ENCODE measurements at regions not wholly inside any gene's neighbourhood (a gene's known extent, or its start where the extent isn't known, plus 50 kb on each side); places are given as distances from the start of the nearest gene placed in this dataset.
"Not testable (repeated sequence)": the region's sequence is repeated elsewhere in the genome, so short reads cannot be mapped to it uniquely, and the experiment has no call there.

DNA sequence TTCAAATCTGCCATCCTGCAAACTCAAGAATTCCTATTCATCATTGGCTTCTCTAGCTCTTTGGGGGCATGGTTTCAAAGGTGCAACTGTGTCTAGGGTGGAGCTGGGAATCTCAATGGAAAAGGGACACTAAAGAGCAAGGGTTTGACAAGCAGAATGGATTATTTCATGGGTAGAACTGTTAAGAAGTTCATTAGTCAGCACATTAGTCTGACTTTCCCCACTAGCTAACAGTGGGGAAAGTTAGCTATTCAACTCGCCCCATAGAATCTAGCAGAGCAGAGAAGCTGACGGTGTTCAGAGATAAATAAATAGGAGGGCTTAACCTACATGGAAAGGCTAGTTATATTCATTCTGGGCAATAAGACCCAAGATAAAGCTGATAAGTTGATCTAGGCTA is 153.9 kb downstream of the EMP1 start:
- DNase-seq (ENCODE audit: low read depth): no peak
- H3K4me3 ChIP-seq (ENCODE audit: low read depth, low read length): no peak overlapping the region

GRCh38 chr12:13348464-13348863 is 151.9 kb downstream of the EMP1 start:
- no peak for DNase-seq (ENCODE audit: low read depth)
- no peak overlapping the region for H3K4me3 ChIP-seq (ENCODE audit: low read depth, low read length)

- DNase-seq (ENCODE audit: low read depth): peak; percentile 93
- H3K4me3 ChIP-seq (ENCODE audit: low read depth, low read length): no peak overlapping the region
Observed at GRCh38 chr12:13347241-13348043, 150.9 kb downstream of the EMP1 start.

- DNase-seq (ENCODE audit: low read depth): no peak
- H3K4me3 ChIP-seq (ENCODE audit: low read depth, low read length): no peak overlapping the region
Observed at GRCh38 chr12:13345722-13346121, 149.2 kb downstream of the EMP1 start.

DNA sequence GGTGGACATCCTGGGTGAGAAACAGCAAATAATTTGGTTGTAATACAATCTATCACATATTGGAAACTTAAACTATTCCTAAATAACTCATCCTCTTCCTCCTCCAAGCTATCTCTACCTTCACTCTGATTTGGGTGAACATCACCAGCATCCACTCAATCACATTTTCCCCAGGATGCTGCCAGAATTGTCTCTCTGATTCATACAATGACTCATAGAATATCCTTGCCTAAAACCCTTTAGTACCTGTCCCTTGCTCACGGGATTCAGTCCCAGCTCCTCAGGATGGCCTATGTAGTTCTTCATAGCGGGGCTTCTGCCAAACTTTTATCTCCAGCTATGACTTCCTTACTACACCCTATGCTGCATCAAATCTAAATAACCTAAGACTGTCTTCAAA is 146.8 kb downstream of the EMP1 start:
- H3K4me3 ChIP-seq (ENCODE audit: low read depth, low read length): no peak overlapping the region
- peak; percentile 18 for DNase-seq (ENCODE audit: low read depth)

GRCh38 chr12:13342971-13343370 is 146.4 kb downstream of the EMP1 start:
- H3K4me3 ChIP-seq (ENCODE audit: low read depth, low read length): no peak overlapping the region
- peak; percentile 46 for DNase-seq (ENCODE audit: low read depth)

- peak; percentile 62 for DNase-seq (ENCODE audit: low read depth)
Observed at GRCh38 chr12:13340149-13340548, 143.6 kb downstream of the EMP1 start.

DNA sequence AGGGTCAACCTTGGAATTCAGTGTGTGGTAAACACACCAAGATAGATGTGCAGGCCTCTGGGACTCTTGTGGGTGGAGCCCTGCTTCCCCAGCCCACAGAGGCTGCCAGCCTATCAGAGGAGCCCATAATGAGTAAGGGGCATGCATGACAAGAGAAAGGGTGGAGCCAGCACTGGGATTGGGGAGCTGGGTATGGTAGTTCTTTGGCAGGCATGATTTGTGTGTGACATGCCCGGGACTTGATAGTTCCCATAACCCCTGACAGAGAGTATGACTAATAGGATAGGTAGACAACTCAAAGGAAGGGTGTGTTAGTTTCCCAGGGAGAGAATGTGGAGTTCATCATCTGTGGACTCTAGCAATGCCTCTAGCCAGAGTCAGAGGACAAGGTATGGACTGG is 143.0 kb downstream of the EMP1 start:
- peak; percentile 67 for DNase-seq (ENCODE audit: low read depth)
- H3K4me3 ChIP-seq (ENCODE audit: low read depth, low read length): no peak overlapping the region

More at GRCh38 chr12:13340149-13340548, 143.6 kb downstream of the EMP1 start:
- no peak overlapping the region for H3K4me3 ChIP-seq (ENCODE audit: low read depth, low read length)

GRCh38 chr12:13339091-13339490 is 142.6 kb downstream of the EMP1 start:
- DNase-seq (ENCODE audit: low read depth): no peak
- H3K4me3 ChIP-seq (ENCODE audit: low read depth, low read length): no peak overlapping the region

- no peak for DNase-seq (ENCODE audit: low read depth)
Observed at GRCh38 chr12:13337791-13338190, 141.3 kb downstream of the EMP1 start.

GRCh38 chr12:13336216-13336615 is 139.7 kb downstream of the EMP1 start:
- no peak for DNase-seq (ENCODE audit: low read depth)
- no peak overlapping the region for H3K4me3 ChIP-seq (ENCODE audit: low read depth, low read length)

More at GRCh38 chr12:13337791-13338190, 141.3 kb downstream of the EMP1 start:
- H3K4me3 ChIP-seq (ENCODE audit: low read depth, low read length): no peak overlapping the region

- no peak for DNase-seq (ENCODE audit: low read depth)
- no peak overlapping the region for H3K4me3 ChIP-seq (ENCODE audit: low read depth, low read length)
Observed at GRCh38 chr12:13328535-13328934, 132.0 kb downstream of the EMP1 start.

DNA sequence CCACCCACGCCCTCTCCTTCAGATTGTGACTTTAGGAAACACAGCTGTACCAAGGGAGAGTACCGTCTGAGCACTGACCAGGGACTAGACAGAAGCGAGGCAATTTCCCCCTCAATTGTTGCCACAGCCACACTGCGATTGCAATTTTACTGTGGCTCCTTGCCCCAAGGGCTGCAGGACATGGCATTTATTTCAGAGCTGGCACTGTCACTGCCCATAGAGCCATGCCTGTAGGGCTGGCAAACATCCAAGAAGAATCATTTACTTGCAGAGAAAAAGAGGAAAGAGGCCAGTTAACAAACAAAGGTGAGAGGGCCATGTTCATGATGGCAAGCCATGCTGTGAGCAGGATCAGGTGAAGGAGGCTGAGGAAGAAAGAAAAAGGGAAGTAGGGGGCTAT is 129.6 kb downstream of the EMP1 start:
- DNase-seq (ENCODE audit: low read depth): no peak
- H3K4me3 ChIP-seq (ENCODE audit: low read depth, low read length): no peak overlapping the region

DNA sequence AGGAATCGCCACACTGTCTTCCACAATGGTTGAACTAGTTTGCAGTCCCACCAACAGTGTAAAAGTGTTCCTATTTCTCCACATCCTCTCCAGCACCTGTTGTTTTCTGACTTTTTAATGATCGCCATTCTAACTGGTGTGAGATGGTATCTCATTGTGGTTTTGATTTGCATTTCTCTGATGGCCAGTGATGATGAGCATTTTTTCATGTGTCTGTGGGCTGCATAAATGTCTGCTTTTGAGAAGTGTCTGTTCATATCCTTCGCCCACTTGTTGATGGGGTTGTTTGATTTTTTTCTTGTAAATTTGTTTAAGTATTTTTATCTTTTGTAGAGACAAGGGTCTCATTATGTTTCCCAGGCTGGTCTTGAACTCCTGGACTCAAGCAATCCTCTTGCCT is 128.5 kb downstream of the EMP1 start:
- not testable (repeated sequence) for H3K4me3 ChIP-seq (ENCODE audit: low read depth, low read length); DNase-seq (ENCODE audit: low read depth)

DNA sequence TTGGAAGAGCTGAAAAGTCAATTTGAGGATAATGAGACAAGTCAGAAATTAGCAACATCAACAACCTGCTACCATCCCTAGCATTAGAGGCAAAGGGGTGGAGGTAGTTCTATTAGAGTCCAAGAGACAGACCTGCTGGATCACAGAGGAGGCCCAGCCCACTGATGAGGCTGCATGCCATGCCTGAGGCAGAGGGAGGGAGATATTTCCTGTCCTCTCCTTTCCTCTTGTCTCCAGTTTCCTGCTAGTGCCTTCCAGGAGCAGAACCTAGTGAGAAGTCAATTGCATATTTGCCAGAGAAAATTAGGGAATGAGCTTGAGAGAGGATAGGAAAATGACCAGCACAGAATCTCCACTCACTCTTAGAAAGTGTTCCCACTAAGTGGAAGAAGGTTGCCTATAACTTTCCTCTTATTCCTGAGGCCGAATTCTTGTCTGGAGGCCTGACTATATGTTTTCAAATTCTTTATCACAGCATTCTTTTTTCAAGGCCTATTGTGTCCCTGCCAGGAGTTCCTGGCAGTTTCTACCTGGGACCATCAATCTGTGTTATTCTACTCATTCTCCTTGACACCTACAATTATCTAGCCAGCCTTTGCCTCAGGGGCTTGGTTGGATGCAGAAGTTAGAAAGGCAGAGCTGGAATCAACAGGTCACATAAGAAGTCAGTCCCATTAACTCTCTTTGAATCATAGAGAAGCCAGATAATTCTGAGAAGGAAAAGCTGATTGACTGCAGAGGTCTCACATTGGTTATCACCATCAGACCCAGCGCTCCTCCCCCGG is 121.9 kb downstream of the EMP1 start:
- DNase-seq (ENCODE audit: low read depth): no peak
- no peak overlapping the region for H3K4me3 ChIP-seq (ENCODE audit: low read depth, low read length)

DNA sequence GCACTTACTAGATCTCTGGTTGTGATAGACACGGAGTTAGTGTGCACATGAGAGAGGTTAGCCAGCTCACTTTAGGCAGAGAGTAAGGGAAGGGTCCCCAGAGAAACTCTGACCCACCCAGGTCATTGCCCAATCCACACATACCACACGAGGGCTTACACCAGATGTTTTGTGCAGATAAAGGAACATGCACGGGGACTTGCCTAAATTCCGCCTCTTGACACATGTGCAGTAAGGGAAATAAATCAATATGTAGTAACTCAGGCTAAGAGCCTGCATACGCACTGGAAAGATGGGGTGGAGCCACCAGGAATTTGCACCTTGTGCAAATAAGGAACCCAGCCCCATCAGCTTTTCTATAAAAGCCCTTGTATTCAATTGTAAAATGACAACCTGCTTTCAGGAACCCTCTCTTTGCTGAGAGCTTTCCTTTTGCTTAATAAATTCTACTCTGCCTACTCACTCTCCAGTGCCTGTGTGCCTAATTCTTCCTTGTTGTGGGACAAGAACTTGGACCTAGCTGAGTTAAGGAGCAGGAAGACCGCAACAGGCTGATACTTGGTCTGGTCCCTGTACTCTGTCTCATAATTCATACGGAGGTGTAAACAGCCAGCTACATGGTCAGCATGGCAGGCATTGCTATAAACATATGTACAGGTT is 120.2 kb downstream of the EMP1 start:
- DNase-seq (ENCODE audit: low read depth): no peak

DNA sequence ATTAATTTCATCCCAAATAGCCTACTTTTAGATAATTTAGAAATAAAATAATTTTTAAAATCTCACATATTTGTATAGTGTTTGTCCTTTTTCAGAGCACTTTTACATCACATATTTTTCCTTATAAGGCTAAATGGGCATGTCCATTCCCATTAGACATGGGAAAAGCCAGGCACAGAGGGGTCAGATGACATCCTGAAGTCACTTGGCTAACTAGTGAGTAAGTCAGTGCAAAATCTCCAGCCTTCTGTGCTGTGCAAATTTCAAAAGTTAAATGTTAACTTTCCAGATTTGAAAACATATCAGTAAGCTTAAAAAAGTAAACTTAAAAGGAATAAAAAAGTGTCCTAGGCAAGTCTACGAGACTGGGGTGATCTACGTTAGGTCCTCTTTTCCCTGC is 117.4 kb downstream of the EMP1 start:
- H3K4me3 ChIP-seq (ENCODE audit: low read depth, low read length): no peak overlapping the region
- no peak for DNase-seq (ENCODE audit: low read depth)

More for the DNA sequence above, 120.2 kb downstream of the EMP1 start:
- no peak overlapping the region for H3K4me3 ChIP-seq (ENCODE audit: low read depth, low read length)

- no peak overlapping the region for H3K4me3 ChIP-seq (ENCODE audit: low read depth, low read length)
- DNase-seq (ENCODE audit: low read depth): no peak
Observed at GRCh38 chr12:13311551-13311950, 115.0 kb downstream of the EMP1 start.

DNA sequence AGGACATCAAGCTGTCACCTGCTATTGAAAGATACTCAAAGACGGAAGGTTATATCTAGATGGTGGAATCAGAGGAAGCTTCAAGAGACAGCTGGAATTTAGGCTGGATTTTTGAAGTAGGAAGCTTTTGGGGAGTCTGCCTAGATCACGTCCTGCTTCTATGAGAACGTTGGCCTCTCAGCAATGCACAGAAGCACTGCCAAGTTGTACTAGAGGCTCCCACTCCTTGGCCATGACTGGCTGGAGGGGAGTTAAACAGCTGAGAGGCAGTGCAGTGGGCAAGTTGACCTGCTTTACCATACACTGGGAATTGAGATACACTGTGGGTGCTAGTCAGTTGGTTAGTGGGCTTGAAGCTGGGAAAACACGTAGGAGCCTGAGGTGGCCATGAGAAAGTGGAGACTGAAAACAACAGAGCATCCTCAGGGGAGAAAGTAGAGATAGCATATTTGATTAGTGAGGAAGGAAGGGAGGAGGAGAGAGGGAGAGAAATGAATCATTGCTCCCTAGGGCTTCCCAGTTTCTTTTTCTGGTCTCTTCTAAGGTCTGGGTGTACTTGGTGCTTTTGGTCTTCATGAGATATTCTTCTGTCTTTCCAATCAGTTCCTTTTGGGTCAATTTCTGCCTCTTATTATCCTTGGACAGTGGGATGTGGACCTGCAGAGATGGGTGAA is 110.8 kb downstream of the EMP1 start:
- no peak for DNase-seq (ENCODE audit: low read depth)
- no peak overlapping the region for H3K4me3 ChIP-seq (ENCODE audit: low read depth, low read length)

DNA sequence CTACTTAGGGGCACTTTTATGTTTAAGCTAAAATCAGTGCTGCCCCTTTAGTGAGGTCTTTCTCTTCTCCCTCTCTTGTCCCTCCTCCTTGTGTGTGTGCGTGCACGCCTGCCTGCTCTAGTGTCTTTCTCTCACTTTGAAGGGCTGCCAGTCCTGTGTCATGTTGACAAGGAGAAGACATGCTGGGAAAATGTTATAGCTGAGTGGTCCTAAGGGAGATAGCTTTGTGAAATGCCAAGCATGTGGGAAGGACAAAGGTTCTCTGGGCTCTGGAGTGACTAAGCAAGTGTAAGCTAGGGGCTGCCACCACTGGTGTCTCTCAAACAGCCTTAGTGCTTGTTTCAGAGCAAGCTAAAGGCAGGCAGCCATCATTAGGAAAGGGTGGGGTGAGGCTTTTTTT is 108.4 kb downstream of the EMP1 start:
- no peak for DNase-seq (ENCODE audit: low read depth)
- H3K4me3 ChIP-seq (ENCODE audit: low read depth, low read length): no peak overlapping the region

Measured in skeletal muscle cell (primary cell).